ENCODE measurements at regions not wholly inside any gene's neighbourhood (a gene's known extent, or its start where the extent isn't known, plus 50 kb on each side); places are given as distances from the start of the nearest gene placed in this dataset.

DNA sequence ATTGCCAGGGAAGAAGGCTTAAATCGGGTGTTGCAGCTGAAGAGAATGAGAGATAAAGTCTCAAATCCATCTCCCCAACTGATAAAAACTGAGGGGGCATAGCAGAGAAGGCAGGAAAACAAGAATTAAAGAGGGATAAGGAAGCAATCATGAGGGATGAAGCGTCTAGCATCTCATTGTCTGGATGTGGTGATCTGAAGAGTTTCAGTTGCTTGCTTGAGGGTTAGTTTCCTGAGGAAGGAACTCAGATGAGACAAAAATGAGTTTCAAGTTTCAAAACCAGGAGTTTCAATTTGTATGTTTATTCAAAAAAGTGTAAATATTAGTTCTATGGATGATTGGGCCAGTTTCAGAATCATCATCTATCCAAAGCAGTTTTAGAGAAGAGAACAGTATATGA is 496.9 kb downstream of the RAB28 start:
- no peaks in the 10 kb centered on the region for H3K4me1 Mint-ChIP-seq
- H3K4me3 Mint-ChIP-seq = no peak overlapping the region
- ChIA-PET CTCF (no interaction called here), POLR2A (no interaction called here)
- ATAC-seq (no peak), DNase-seq (ENCODE audit: low spot score) (no peak)
- no peak overlapping the region for H3K27ac Mint-ChIP-seq
- TF ChIP-seq CBFB (CRISPR knock-in tag; IDR thresholded peaks at IDR 0.05; ENCODE audit: low read depth) (no peak), TEAD1 (CRISPR knock-in tag; IDR thresholded peaks at IDR 0.05) (no peak)
- TF ChIP-seq, protein P1, sequence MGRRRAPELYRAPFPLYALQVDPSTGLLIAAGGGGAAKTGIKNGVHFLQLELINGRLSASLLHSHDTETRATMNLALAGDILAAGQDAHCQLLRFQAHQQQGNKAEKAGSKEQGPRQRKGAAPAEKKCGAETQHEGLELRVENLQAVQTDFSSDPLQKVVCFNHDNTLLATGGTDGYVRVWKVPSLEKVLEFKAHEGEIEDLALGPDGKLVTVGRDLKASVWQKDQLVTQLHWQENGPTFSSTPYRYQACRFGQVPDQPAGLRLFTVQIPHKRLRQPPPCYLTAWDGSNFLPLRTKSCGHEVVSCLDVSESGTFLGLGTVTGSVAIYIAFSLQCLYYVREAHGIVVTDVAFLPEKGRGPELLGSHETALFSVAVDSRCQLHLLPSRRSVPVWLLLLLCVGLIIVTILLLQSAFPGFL (CRISPR knock-in tag; IDR thresholded peaks at IDR 0.05; ENCODE audit: borderline replicate concordance) = no peak
- TF ChIP-seq, protein P2, sequence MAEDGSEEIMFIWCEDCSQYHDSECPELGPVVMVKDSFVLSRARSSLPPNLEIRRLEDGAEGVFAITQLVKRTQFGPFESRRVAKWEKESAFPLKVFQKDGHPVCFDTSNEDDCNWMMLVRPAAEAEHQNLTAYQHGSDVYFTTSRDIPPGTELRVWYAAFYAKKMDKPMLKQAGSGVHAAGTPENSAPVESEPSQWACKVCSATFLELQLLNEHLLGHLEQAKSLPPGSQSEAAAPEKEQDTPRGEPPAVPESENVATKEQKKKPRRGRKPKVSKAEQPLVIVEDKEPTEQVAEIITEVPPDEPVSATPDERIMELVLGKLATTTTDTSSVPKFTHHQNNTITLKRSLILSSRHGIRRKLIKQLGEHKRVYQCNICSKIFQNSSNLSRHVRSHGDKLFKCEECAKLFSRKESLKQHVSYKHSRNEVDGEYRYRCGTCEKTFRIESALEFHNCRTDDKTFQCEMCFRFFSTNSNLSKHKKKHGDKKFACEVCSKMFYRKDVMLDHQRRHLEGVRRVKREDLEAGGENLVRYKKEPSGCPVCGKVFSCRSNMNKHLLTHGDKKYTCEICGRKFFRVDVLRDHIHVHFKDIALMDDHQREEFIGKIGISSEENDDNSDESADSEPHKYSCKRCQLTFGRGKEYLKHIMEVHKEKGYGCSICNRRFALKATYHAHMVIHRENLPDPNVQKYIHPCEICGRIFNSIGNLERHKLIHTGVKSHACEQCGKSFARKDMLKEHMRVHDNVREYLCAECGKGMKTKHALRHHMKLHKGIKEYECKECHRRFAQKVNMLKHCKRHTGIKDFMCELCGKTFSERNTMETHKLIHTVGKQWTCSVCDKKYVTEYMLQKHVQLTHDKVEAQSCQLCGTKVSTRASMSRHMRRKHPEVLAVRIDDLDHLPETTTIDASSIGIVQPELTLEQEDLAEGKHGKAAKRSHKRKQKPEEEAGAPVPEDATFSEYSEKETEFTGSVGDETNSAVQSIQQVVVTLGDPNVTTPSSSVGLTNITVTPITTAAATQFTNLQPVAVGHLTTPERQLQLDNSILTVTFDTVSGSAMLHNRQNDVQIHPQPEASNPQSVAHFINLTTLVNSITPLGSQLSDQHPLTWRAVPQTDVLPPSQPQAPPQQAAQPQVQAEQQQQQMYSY (CRISPR knock-in tag; IDR thresholded peaks at IDR 0.05) = no peak
- H3K27me3 Mint-ChIP-seq (ENCODE audit: low read depth) = no peaks in the 10 kb centered on the region; the same call in 1 of the 2 replicates
- H3K9me3 Mint-ChIP-seq = peaks cover 23% of the 10 kb centered on the region
- H3K36me3 Mint-ChIP-seq = peaks cover 8% of the 10 kb centered on the region

DNA sequence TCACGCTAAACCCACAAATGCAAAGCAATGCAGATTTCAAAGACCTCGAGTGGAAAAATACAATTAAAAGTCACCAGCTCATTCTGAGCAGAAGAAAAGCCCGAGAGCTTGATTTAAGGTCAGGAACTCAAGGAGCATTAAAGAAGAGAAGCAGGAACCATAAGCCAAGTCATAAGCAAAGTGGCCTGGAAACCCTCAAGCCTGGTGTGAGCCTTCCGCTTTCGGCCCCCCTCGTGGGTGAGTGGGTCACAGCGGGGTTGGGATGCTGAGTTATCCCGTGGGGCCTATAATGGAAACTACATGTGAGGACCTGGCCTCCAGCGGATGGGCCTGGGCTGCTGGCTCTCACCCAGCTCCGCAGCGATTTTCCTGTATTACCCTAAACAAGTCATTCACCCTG is 504.3 kb downstream of the RAB28 start:
- Mint-ChIP-seq H3K27me3 (ENCODE audit: low read depth) (no peaks in the 10 kb centered on the region; the same call in 1 of the 2 replicates), H3K4me1 (no peaks in the 10 kb centered on the region), H3K36me3 (peaks cover 8% of the 10 kb centered on the region), H3K27ac (no peak overlapping the region), H3K9me3 (peaks cover 42% of the 10 kb centered on the region), H3K4me3 (no peak overlapping the region)
- ChIA-PET POLR2A (no interaction called here), CTCF (no interaction called here)
- DNase-seq (ENCODE audit: low spot score) (no peak), ATAC-seq (no peak)
- TF ChIP-seq, protein P3, sequence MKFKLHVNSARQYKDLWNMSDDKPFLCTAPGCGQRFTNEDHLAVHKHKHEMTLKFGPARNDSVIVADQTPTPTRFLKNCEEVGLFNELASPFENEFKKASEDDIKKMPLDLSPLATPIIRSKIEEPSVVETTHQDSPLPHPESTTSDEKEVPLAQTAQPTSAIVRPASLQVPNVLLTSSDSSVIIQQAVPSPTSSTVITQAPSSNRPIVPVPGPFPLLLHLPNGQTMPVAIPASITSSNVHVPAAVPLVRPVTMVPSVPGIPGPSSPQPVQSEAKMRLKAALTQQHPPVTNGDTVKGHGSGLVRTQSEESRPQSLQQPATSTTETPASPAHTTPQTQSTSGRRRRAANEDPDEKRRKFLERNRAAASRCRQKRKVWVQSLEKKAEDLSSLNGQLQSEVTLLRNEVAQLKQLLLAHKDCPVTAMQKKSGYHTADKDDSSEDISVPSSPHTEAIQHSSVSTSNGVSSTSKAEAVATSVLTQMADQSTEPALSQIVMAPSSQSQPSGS (CRISPR knock-in tag; IDR thresholded peaks at IDR 0.05; ENCODE audit: borderline replicate concordance, low read depth) = no peak
- TF ChIP-seq SMAD4 (CRISPR knock-in tag; IDR thresholded peaks at IDR 0.05) = no peak
- TF ChIP-seq, protein P4, sequence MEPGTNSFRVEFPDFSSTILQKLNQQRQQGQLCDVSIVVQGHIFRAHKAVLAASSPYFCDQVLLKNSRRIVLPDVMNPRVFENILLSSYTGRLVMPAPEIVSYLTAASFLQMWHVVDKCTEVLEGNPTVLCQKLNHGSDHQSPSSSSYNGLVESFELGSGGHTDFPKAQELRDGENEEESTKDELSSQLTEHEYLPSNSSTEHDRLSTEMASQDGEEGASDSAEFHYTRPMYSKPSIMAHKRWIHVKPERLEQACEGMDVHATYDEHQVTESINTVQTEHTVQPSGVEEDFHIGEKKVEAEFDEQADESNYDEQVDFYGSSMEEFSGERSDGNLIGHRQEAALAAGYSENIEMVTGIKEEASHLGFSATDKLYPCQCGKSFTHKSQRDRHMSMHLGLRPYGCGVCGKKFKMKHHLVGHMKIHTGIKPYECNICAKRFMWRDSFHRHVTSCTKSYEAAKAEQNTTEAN (CRISPR knock-in tag; IDR thresholded peaks at IDR 0.05) = no peak
- TF ChIP-seq, protein P5, sequence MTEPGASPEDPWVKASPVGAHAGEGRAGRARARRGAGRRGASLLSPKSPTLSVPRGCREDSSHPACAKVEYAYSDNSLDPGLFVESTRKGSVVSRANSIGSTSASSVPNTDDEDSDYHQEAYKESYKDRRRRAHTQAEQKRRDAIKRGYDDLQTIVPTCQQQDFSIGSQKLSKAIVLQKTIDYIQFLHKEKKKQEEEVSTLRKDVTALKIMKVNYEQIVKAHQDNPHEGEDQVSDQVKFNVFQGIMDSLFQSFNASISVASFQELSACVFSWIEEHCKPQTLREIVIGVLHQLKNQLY (CRISPR knock-in tag; IDR thresholded peaks at IDR 0.05) = no peak
- TF ChIP-seq ZNF671 (CRISPR knock-in tag; IDR thresholded peaks at IDR 0.05) = no peak
- no peak for TF ChIP-seq NFATC4 (CRISPR knock-in tag; IDR thresholded peaks at IDR 0.05)
- no peak for TF ChIP-seq ZBTB21 (CRISPR knock-in tag; IDR thresholded peaks at IDR 0.05; ENCODE audit: borderline replicate concordance)
- TF ChIP-seq SP1 (CRISPR knock-in tag; conservative IDR thresholded peaks at IDR 0.05) = no peak
- TF ChIP-seq, protein P6, sequence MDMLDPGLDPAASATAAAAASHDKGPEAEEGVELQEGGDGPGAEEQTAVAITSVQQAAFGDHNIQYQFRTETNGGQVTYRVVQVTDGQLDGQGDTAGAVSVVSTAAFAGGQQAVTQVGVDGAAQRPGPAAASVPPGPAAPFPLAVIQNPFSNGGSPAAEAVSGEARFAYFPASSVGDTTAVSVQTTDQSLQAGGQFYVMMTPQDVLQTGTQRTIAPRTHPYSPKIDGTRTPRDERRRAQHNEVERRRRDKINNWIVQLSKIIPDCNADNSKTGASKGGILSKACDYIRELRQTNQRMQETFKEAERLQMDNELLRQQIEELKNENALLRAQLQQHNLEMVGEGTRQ (CRISPR knock-in tag; IDR thresholded peaks at IDR 0.05) = no peak
- TF ChIP-seq SOX15 (CRISPR knock-in tag; IDR thresholded peaks at IDR 0.05) = no peak
